ENCODE measurements at regions not wholly inside any gene's neighbourhood (a gene's known extent, or its start where the extent isn't known, plus 50 kb on each side); places are given as distances from the start of the nearest gene placed in this dataset.

- TF ChIP-seq CTCF (conservative IDR thresholded peaks at IDR 0.05; ENCODE audit: low read depth in 2 of 2) = no peak
- TF ChIP-seq POLR2AphosphoS5 (IDR thresholded peaks at IDR 0.05; ENCODE audit: low read depth) = no peak
- TF ChIP-seq NANOG (IDR thresholded peaks at IDR 0.05; ENCODE audit: borderline replicate concordance) = no peak
- TF ChIP-seq EZH2 (IDR thresholded peaks at IDR 0.05; ENCODE audit: low read depth, unreplicated experiment) = no peak
- no peak for TF ChIP-seq CREB1 (CRISPR knock-in tag; IDR thresholded peaks at IDR 0.05; ENCODE audit: low read depth)
- TF ChIP-seq EZH2phosphoT487 (IDR thresholded peaks at IDR 0.05; ENCODE audit: unreplicated experiment) = no peak
- TF ChIP-seq REST (IDR thresholded peaks at IDR 0.05; ENCODE audit: unreplicated experiment) = no peak
- TF ChIP-seq STAT1 (IDR thresholded peaks at IDR 0.05; ENCODE audit: unreplicated experiment) = no peak
- TF ChIP-seq ZNF114 (CRISPR knock-in tag; IDR thresholded peaks at IDR 0.05) = no peak
- no peak for TF ChIP-seq ETS1 (IDR thresholded peaks at IDR 0.05)
Observed at GRCh38 chr13:103297083-103297482, 230.9 kb upstream of the SLC10A2 start.

All from GM23338 (cell line).